H1 (cell line): ENCODE measurements at regions not wholly inside any gene's neighbourhood (a gene's known extent, or its start where the extent isn't known, plus 50 kb on each side); places are given as distances from the start of the nearest gene placed in this dataset.

ENCODE experiments used
- CTCF ChIP-seq, 3 experiments: IDR thresholded peaks; 1 replicate in 2 of 3; 2 replicates in 1 of 3; pipeline versions ENCODE4 v1.5.1 to v1.6.1; 2011; ENCODE audit warnings: low read length in 3 of 3, mild to moderate bottlenecking in 3 of 3, inconsistent platforms in 2 of 3, low read depth in 1 of 3, moderate library complexity in 1 of 3; ENCODE audit not compliant: insufficient read depth in 1 of 3; ENCODE audit errors: control extremely low read depth in 1 of 3
- FOSL1 ChIP-seq: IDR thresholded peaks from 2 replicates; pipeline ENCODE4 v1.6.1; 2011; ENCODE audit warnings: mild to moderate bottlenecking, low read depth, low read length, moderate library complexity; ENCODE audit not compliant: insufficient read depth
- JUND ChIP-seq: IDR thresholded peaks from 2 replicates; pipeline ENCODE4 v1.6.1; 2011; ENCODE audit warnings: mild to moderate bottlenecking, improper control_type of control experiment, low read length
- POLR2A ChIP-seq, 2 experiments: IDR thresholded peaks; 1 replicate in 1 of 2; 2 replicates in 1 of 2; pipeline ENCODE4 v1.6.1; 2011; ENCODE audit warnings: low read depth in 2 of 2, low read length in 2 of 2, mild to moderate bottlenecking in 2 of 2; ENCODE audit errors: control extremely low read depth in 1 of 2
- RAD21 ChIP-seq, 2 experiments: IDR thresholded peaks in 1 of 2; conservative IDR thresholded peaks in 1 of 2; 2 replicates each; pipeline ENCODE4 v1.6.1; 2011; ENCODE audit warnings: low read depth in 2 of 2, low read length in 2 of 2, improper control_type of control experiment in 1 of 2, inconsistent platforms in 1 of 2, mild to moderate bottlenecking in 1 of 2, moderate library complexity in 1 of 2
- SIN3A ChIP-seq, 2 experiments: IDR thresholded peaks in 1 of 2; conservative IDR thresholded peaks in 1 of 2; 2 replicates each; pipeline ENCODE4 v1.6.1; 2011 to 2012; ENCODE audit warnings: low read length in 2 of 2, improper control_type of control experiment in 1 of 2, low read depth in 1 of 2, mild to moderate bottlenecking in 1 of 2
- TAF1 ChIP-seq: IDR thresholded peaks from 2 replicates; pipeline ENCODE4 v1.6.1; 2011; ENCODE audit warnings: mild to moderate bottlenecking, low read depth, low read length
- TEAD4 ChIP-seq: IDR thresholded peaks from 2 replicates; pipeline ENCODE4 v1.6.1; 2012; ENCODE audit warnings: low read depth, low read length, inconsistent platforms, mixed read lengths

- TF ChIP-seq TAF1 = no peak
- no peak for TF ChIP-seq FOSL1
- no peak for TF ChIP-seq CTCF (IDR thresholded peaks at IDR 0.05; ENCODE audit: control extremely low read depth in 1 of 3, insufficient read depth in 1 of 3, low read depth in 1 of 3, low read length in 3 of 3)
- TF ChIP-seq POLR2A (IDR thresholded peaks at IDR 0.05; ENCODE audit: control extremely low read depth in 1 of 2, low read depth in 2 of 2, low read length in 2 of 2) = no peak
- TF ChIP-seq SIN3A (conservative IDR thresholded peaks at IDR 0.05 in 1 of 2, IDR thresholded peaks at IDR 0.05 in 1 of 2; ENCODE audit: low read depth in 1 of 2, low read length in 2 of 2) = no peak
- no peak for TF ChIP-seq TEAD4
- no peak for TF ChIP-seq RAD21 (IDR thresholded peaks at IDR 0.05 in 1 of 2, conservative IDR thresholded peaks at IDR 0.05 in 1 of 2; ENCODE audit: low read depth in 2 of 2, low read length in 2 of 2)
- no peak for TF ChIP-seq JUND
Observed at GRCh38 chr1:88357729-88358128, 326.3 kb upstream of the PKN2 start.
